ENCODE measurements at regions not wholly inside any gene's neighbourhood (a gene's known extent, or its start where the extent isn't known, plus 50 kb on each side); places are given as distances from the start of the nearest gene placed in this dataset.

GRCh38 chr7:27433581-27433980 lies 191.0 kb downstream of the EVX1 start:
- Histone ChIP-seq H2AFZ (ENCODE audit: low read length) (no peak overlapping the region), H3K79me2 (ENCODE audit: insufficient read depth, low read length) (no peaks in the 10 kb centered on the region), H4K20me1 (ENCODE audit: insufficient read depth, low read length) (no peaks in the 10 kb centered on the region), H3K4me3 (replicated peaks in 1 of 3; ENCODE audit: insufficient read depth in 1 of 3, low read depth in 2 of 3, low read length in 3 of 3) (no peak overlapping the region), H3K9ac (ENCODE audit: insufficient read depth, low read depth, low read length) (no peak overlapping the region), H3K27me3 (ENCODE audit: control insufficient read depth in 1 of 2, insufficient read depth in 2 of 2, low read length in 2 of 2) (peaks cover 0 to 2% of the 10 kb centered on the region in 2 experiments; a peak in 1 of 5 replicates), H3K36me3 (replicated peaks in 1 of 2; ENCODE audit: control insufficient read depth in 1 of 2, insufficient read depth in 2 of 2, low read length in 2 of 2) (no peaks in the 10 kb centered on the region), H3K9me3 (ENCODE audit: low read length) (no peaks in the 10 kb centered on the region), H3K4me2 (ENCODE audit: low read depth, low read length) (no peak overlapping the region), H3K4me1 (ENCODE audit: insufficient read depth, low read length) (no peaks in the 10 kb centered on the region), H3K27ac (ENCODE audit: extremely low read length, insufficient read depth, low read length) (no peak overlapping the region)
- FAIRE-seq (no peak), ATAC-seq (no peak), DNase-seq (ENCODE audit: low spot score) (no peak)
- in situ Hi-C loops (cut with HindIII; ENCODE audit: extremely low pct_ligation_motif_present, low pct_unique_long_range_greater_than_20kb) (no loop called here), intact Hi-C loops (cut with micrococcal nuclease; ENCODE audit: unreplicated experiment) (no loop called here)
- TF ChIP-seq ZSCAN25 (CRISPR knock-in tag; IDR thresholded peaks at IDR 0.05) (no peak), GZF1 (CRISPR knock-in tag; IDR thresholded peaks at IDR 0.05) (no peak), HNRNPUL1 (IDR thresholded peaks at IDR 0.05; ENCODE audit: low read depth, low read length) (no peak), SP4 (CRISPR knock-in tag; IDR thresholded peaks at IDR 0.05) (no peak), ZNF350 (CRISPR knock-in tag; IDR thresholded peaks at IDR 0.05; ENCODE audit: borderline replicate concordance, low read depth) (no peak)
- TF ChIP-seq, protein P1, sequence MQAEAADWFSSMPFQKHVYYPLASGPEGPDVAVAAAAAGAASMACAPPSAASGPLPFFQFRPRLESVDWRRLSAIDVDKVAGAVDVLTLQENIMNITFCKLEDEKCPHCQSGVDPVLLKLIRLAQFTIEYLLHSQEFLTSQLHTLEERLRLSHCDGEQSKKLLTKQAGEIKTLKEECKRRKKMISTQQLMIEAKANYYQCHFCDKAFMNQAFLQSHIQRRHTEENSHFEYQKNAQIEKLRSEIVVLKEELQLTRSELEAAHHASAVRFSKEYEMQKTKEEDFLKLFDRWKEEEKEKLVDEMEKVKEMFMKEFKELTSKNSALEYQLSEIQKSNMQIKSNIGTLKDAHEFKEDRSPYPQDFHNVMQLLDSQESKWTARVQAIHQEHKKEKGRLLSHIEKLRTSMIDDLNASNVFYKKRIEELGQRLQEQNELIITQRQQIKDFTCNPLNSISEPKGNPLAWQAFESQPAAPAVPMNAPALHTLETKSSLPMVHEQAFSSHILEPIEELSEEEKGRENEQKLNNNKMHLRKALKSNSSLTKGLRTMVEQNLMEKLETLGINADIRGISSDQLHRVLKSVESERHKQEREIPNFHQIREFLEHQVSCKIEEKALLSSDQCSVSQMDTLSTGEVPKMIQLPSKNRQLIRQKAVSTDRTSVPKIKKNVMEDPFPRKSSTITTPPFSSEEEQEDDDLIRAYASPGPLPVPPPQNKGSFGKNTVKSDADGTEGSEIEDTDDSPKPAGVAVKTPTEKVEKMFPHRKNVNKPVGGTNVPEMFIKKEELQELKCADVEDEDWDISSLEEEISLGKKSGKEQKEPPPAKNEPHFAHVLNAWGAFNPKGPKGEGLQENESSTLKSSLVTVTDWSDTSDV (CRISPR knock-in tag; IDR thresholded peaks at IDR 0.05), result no peak
- TF ChIP-seq, protein P2, sequence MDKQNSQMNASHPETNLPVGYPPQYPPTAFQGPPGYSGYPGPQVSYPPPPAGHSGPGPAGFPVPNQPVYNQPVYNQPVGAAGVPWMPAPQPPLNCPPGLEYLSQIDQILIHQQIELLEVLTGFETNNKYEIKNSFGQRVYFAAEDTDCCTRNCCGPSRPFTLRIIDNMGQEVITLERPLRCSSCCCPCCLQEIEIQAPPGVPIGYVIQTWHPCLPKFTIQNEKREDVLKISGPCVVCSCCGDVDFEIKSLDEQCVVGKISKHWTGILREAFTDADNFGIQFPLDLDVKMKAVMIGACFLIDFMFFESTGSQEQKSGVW (CRISPR knock-in tag; IDR thresholded peaks at IDR 0.05; ENCODE audit: borderline replicate concordance), result no peak
- ChIA-PET POLR2A (no interaction called here), CTCF (ENCODE audit: low intra/inter-chr PET ratio, low total read pairs) (no interaction called here)
- 15% methylated on average over 1 of the region's 1 CpG for WGBS (ENCODE audit: low lambda C conversion rate)
- BruUV-seq (replicated peaks), result no TSS peak
